ENCODE measurements at regions not wholly inside any gene's neighbourhood (a gene's known extent, or its start where the extent isn't known, plus 50 kb on each side); places are given as distances from the start of the nearest gene placed in this dataset.

- no peak for TF ChIP-seq GATA3 (IDR thresholded peaks at IDR 0.05; ENCODE audit: low read depth, low read length)
- no peak for TF ChIP-seq GATA2 (IDR thresholded peaks at IDR 0.05; ENCODE audit: low read depth, low read length)
These were observed 65.2 kb upstream of the CDON start for GRCh38 chr11:126127898-126128297.

Data from SH-SY5Y (cell line).